PC-3 (cell line): ENCODE measurements at regions not wholly inside any gene's neighbourhood (a gene's known extent, or its start where the extent isn't known, plus 50 kb on each side); places are given as distances from the start of the nearest gene placed in this dataset.

Experiments
- ATAC-seq: fragments of 200-7000 bp; cut with Tn5 transposase; 2 replicates; pipeline ENCODE4 v1.9.1; 2020; ENCODE audit warnings: mild to moderate bottlenecking, moderate library complexity
- BruUV-seq: library from RNA; stranded (reverse); fragments of 400-500 nt; replicated peaks from 2 replicates; lab custom pipeline; 2021; lab: Mats Ljungman, UMichigan
- CTCF ChIA-PET: fragments of 300-600 bp; sonication (Branson Sonifier 250); formaldehyde crosslinking; loops from one replicate; lab custom pipeline; 2022; ENCODE audit warnings: antibody characterized with exemption; lab: Charles Lee
- POLR2A ChIA-PET: fragments of 300-600 bp; sonication (Branson Sonifier 250); formaldehyde crosslinking; loops from one replicate; lab custom pipeline; 2022; ENCODE audit warnings: antibody characterized with exemption; ENCODE audit not compliant: unreplicated experiment; lab: Charles Lee
- DNase-seq: peaks from one replicate; pipeline ENCODE4 v3.0.0-alpha.2; 2015
- H2AFZ ChIP-seq: fragments of 300-600 bp; sonication (generic); 2 replicates; pipeline ENCODE4 v1.6.0; 2016; ENCODE audit warnings: antibody characterized with exemption, low read length
- H3F3A ChIP-seq: fragments of 300-600 bp; sonication (generic); one replicate; pipeline ENCODE4 v1.6.0; 2017; ENCODE audit warnings: antibody characterized with exemption, low read length, control low read depth, mild to moderate bottlenecking; ENCODE audit not compliant: unreplicated experiment
- H3K27ac ChIP-seq: fragments of 300-600 bp; sonication (generic); 2 replicates; pipeline ENCODE4 v1.5.1; 2016; ENCODE audit warnings: mild to moderate bottlenecking, low read length
- H3K27me3 ChIP-seq: fragments of 300-600 bp; sonication (generic); 2 replicates; pipeline ENCODE4 v1.6.1; 2016; ENCODE audit warnings: low read length, mixed read lengths
- H3K36me3 ChIP-seq: fragments of 300-600 bp; sonication (generic); 2 replicates; pipeline ENCODE4 v1.6.1; 2016; ENCODE audit warnings: low read depth, mixed run types, low read length, mixed read lengths
- H3K4me1 ChIP-seq: fragments of 300-600 bp; sonication (generic); 2 replicates; pipeline ENCODE4 v1.5.1; 2016; ENCODE audit warnings: low read length; ENCODE audit not compliant: insufficient read depth
- H3K4me2 ChIP-seq: fragments of 300-600 bp; sonication (generic); 2 replicates; pipeline ENCODE4 v1.6.0; 2016; ENCODE audit warnings: low read length
- H3K4me3 ChIP-seq: fragments of 300-600 bp; sonication (generic); 2 replicates; pipeline ENCODE4 v1.5.1; 2016; ENCODE audit warnings: mild to moderate bottlenecking, low read length, mixed read lengths
- H3K79me2 ChIP-seq: fragments of 300-600 bp; sonication (generic); 2 replicates; pipeline ENCODE4 v1.6.1; 2017; ENCODE audit warnings: low read length, mixed read lengths
- H3K9ac ChIP-seq: fragments of 300-600 bp; sonication (generic); 2 replicates; pipeline ENCODE4 v1.6.0; 2016; ENCODE audit warnings: mild to moderate bottlenecking, low read length
- H3K9me2 ChIP-seq: fragments of 300-600 bp; sonication (generic); replicated peaks from 2 replicates; pipeline ENCODE4 v1.6.1; 2016; ENCODE audit warnings: mixed run types, low read length, mixed read lengths
- H3K9me3 ChIP-seq: fragments of 300-600 bp; sonication (generic); 2 replicates; pipeline ENCODE4 v1.6.1; 2016; ENCODE audit warnings: low read length, mixed read lengths
- H4K20me1 ChIP-seq: fragments of 300-600 bp; sonication (generic); 2 replicates; pipeline ENCODE4 v1.6.1; 2016; ENCODE audit warnings: low read length, mixed read lengths
- EZH2 ChIP-seq: fragments of 300-600 bp; sonication (generic); IDR thresholded peaks from one replicate; pipeline ENCODE4 v1.6.1; 2017; ENCODE audit warnings: antibody characterized with exemption, mild to moderate bottlenecking, low read length; ENCODE audit not compliant: unreplicated experiment
- EZH2phosphoT487 ChIP-seq: fragments of 300-600 bp; sonication (generic); IDR thresholded peaks from 2 replicates; pipeline ENCODE4 v1.6.1; 2018; ENCODE audit warnings: mild to moderate bottlenecking, antibody characterized with exemption, low read length, borderline replicate concordance
- intact Hi-C: fragments of 100-400 bp; cut with micrococcal nuclease; formaldehyde crosslinking; loops from 2 replicates; pipeline ENCODE4 v1.9.0; 2023
- TF ChIP-seq, protein P1 (sequence below): fragments of 300-600 bp; sonication (generic); conservative IDR thresholded peaks from 2 replicates; pipeline ENCODE4 v1.5.1; 2017; ENCODE audit warnings: antibody characterized with exemption, low read depth, mild to moderate bottlenecking, low read length

DNA sequence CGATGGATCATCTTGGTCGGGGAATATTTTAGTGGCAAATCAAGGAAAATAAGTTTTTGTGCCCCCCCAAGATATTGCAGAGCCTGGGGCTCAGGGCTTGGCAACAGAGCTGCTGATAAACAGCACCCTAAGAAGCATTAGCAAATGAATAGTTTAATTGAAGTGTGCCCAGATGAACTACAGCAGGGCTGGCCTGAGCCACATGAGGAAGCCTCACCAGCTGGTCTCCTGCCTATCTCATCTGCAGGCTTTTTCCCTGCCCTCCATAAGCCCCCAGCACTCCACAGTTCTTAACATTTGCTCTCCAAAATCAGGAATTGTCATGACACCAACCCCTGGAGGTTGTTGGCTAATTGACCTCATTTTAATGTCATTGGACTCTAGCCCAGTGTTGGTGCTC, 480.2 kb downstream of the HS3ST3B1 start:
- Histone ChIP-seq H4K20me1 (no peaks in the 10 kb centered on the region), H3F3A (no peaks in the 10 kb centered on the region), H3K36me3 (no peaks in the 10 kb centered on the region), H3K9me3 (no peaks in the 10 kb centered on the region), H3K27ac (no peak overlapping the region), H3K4me1 (no peaks in the 10 kb centered on the region), H2AFZ (no peak overlapping the region), H3K9me2 (no peaks in the 10 kb centered on the region), H3K27me3 (peaks cover 18% of the 10 kb centered on the region; the same call in 1 of the 2 replicates), H3K79me2 (no peaks in the 10 kb centered on the region), H3K4me3 (no peak overlapping the region), H3K4me2 (no peak overlapping the region), H3K9ac (no peak overlapping the region)
- no peak for ATAC-seq
- intact Hi-C loops, result no loop called here
- ChIA-PET CTCF (no interaction called here), POLR2A (no interaction called here)
- BruUV-seq, result no TSS peak
- TF ChIP-seq, protein P1, sequence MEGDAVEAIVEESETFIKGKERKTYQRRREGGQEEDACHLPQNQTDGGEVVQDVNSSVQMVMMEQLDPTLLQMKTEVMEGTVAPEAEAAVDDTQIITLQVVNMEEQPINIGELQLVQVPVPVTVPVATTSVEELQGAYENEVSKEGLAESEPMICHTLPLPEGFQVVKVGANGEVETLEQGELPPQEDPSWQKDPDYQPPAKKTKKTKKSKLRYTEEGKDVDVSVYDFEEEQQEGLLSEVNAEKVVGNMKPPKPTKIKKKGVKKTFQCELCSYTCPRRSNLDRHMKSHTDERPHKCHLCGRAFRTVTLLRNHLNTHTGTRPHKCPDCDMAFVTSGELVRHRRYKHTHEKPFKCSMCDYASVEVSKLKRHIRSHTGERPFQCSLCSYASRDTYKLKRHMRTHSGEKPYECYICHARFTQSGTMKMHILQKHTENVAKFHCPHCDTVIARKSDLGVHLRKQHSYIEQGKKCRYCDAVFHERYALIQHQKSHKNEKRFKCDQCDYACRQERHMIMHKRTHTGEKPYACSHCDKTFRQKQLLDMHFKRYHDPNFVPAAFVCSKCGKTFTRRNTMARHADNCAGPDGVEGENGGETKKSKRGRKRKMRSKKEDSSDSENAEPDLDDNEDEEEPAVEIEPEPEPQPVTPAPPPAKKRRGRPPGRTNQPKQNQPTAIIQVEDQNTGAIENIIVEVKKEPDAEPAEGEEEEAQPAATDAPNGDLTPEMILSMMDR, result no peak
- no peak for TF ChIP-seq EZH2
- DNase-seq, result no peak

DNA sequence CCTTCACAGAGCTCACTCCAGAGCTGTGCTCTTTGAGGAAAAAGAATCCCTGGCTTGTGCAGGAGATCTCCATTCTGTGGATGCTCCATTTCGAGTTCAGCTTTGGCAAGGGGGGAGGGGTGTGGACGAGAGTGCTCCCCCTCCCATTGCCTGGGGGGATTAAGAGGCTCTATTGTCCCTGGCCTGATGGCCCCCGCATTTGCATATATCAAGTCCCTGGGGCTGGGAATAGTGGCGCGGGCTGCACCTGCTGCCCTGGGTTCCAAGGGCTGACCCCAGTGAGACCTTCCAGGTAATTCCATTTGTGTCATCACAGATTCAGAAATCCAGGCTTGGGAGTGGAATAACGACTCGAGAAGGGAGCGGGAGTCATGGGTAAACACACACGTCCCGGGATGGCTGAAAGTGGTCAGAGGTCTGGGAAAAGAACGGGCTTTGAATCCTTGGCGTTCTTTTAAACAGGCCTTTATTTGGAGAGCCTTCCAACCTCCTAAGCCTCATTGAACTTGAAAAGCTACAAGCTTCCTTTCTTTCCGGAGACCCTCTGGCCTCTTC, 479.3 kb downstream of the HS3ST3B1 start:
- Histone ChIP-seq H3K9me2 (no peaks in the 10 kb centered on the region), H3K4me3 (no peak overlapping the region), H2AFZ (no peak overlapping the region), H3F3A (no peaks in the 10 kb centered on the region), H3K36me3 (no peaks in the 10 kb centered on the region), H3K9me3 (no peaks in the 10 kb centered on the region), H4K20me1 (no peaks in the 10 kb centered on the region), H3K4me1 (no peaks in the 10 kb centered on the region), H3K9ac (no peak overlapping the region), H3K27ac (no peak overlapping the region), H3K79me2 (no peaks in the 10 kb centered on the region), H3K4me2 (no peak overlapping the region), H3K27me3 (peaks cover 27% of the 10 kb centered on the region; the same call in 1 of the 2 replicates)
- ChIA-PET POLR2A (no interaction called here), CTCF (no interaction called here)
- BruUV-seq, result no TSS peak
- DNase-seq (no peak), ATAC-seq (no peak)
- TF ChIP-seq EZH2phosphoT487 (no peak), EZH2 (no peak)
- TF ChIP-seq, protein P1, result no peak
- intact Hi-C loops, result no loop called here

DNA sequence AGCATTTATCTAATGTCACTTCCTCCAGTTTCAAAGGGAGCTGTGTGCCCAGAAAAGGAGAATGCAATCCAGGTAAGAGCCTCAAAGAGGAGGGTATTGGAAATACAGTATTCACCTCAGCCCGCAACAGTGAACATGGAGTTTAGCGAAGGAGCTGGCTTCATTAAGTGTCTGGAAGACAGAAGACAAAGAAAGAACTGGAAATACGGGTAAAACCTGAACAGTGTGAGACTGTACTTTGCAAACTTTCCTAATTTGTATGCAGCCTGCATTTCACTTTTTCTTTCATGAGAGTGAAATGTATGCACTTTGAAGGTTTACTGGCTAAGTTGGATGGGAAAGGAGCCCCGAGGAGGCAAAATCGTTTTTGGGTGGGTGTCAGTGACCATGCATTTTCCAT, 478.4 kb downstream of the HS3ST3B1 start:
- intact Hi-C loops, result no loop called here

More for the DNA sequence above, 478.4 kb downstream of the HS3ST3B1 start:
- H3K27ac ChIP-seq, result no peak overlapping the region
- H2AFZ ChIP-seq, result no peak overlapping the region
- CTCF ChIA-PET, result no interaction called here
- no peak overlapping the region for H3K9ac ChIP-seq
- no peak overlapping the region for H3K4me3 ChIP-seq
- no peaks in the 10 kb centered on the region for H3K9me2 ChIP-seq
- 0 out of 2 replicates have a peak overlapping the region, but pooled peaks have one; percentile 12 for H3K4me2 ChIP-seq
- no peaks in the 10 kb centered on the region for H3K4me1 ChIP-seq
- DNase-seq (peak; percentile 65), ATAC-seq (no peak)
- H3F3A ChIP-seq, result no peaks in the 10 kb centered on the region
- TF ChIP-seq, protein P1, result no peak
- TF ChIP-seq EZH2phosphoT487 (no peak), EZH2 (no peak)
- H3K36me3 ChIP-seq, result no peaks in the 10 kb centered on the region
- no TSS peak for BruUV-seq
- H3K9me3 ChIP-seq, result no peaks in the 10 kb centered on the region
- POLR2A ChIA-PET, result no interaction called here
- H4K20me1 ChIP-seq, result no peaks in the 10 kb centered on the region
- H3K79me2 ChIP-seq, result no peaks in the 10 kb centered on the region
- peaks cover 33% of the 10 kb centered on the region; the same call in 1 of the 2 replicates for H3K27me3 ChIP-seq
